Liver (tissue), 8 donors: ENCODE measurements at regions not wholly inside any gene's neighbourhood (a gene's known extent, or its start where the extent isn't known, plus 50 kb on each side); places are given as distances from the start of the nearest gene placed in this dataset.

Experiments
- DNase-seq: peaks from one replicate; pipeline ENCODE4 v3.0.0-alpha.2; 2017; ENCODE audit warnings: low spot score
- H3K27ac ChIP-seq, 2 donors: one replicate each; pipeline ENCODE4 v1.7.0; 2013; ENCODE audit warnings: inconsistent platforms in 2 of 2, low read length in 2 of 2, control low read depth in 1 of 2, low read depth in 1 of 2, mild to moderate bottlenecking in 1 of 2
- H3K27me3 ChIP-seq, 4 donors: one replicate each; pipeline versions ENCODE4 v1.6.1 to v1.7.0; 2013; ENCODE audit warnings: low read length in 3 of 4, inconsistent platforms in 1 of 4, mild to moderate bottlenecking in 1 of 4, moderate library complexity in 1 of 4; ENCODE audit not compliant: control insufficient read depth in 4 of 4, insufficient read depth in 4 of 4
- H3K36me3 ChIP-seq, 4 donors: one replicate each; pipeline versions ENCODE4 v1.6.1 to v1.7.0; 2013; ENCODE audit warnings: low read length in 3 of 4, mild to moderate bottlenecking in 3 of 4, low read depth in 1 of 4, moderate library complexity in 1 of 4; ENCODE audit not compliant: control insufficient read depth in 4 of 4, insufficient read depth in 3 of 4
- H3K4me1 ChIP-seq, 4 donors: one replicate each; pipeline versions ENCODE4 v1.6.1 to v1.7.0; 2013; ENCODE audit warnings: low read length in 3 of 4, mild to moderate bottlenecking in 3 of 4, moderate library complexity in 1 of 4; ENCODE audit not compliant: control insufficient read depth in 4 of 4, insufficient read depth in 4 of 4
- H3K4me3 ChIP-seq, 3 donors: one replicate each; pipeline versions ENCODE4 v1.6.1 to v1.7.0; 2013; ENCODE audit warnings: low read length in 3 of 3, control low read depth in 1 of 3, low read depth in 1 of 3, mild to moderate bottlenecking in 1 of 3
- H3K9ac ChIP-seq, 2 donors: one replicate each; pipeline ENCODE4 v1.7.0; 2013; ENCODE audit warnings: low read length in 2 of 2, mild to moderate bottlenecking in 2 of 2, moderate library complexity in 2 of 2, control low read depth in 1 of 2, low read depth in 1 of 2
- H3K9me3 ChIP-seq, 4 donors: one replicate each; pipeline versions ENCODE4 v1.6.1 to v1.7.0; 2013; ENCODE audit warnings: low read length in 3 of 4; ENCODE audit not compliant: control insufficient read depth in 4 of 4
- ATF3 ChIP-seq: IDR thresholded peaks from 2 replicates; pipeline ENCODE4 v1.6.1; 2016; ENCODE audit warnings: antibody characterized with exemption
- CTCF ChIP-seq: fragments of 150-350 bp; IDR thresholded peaks from 2 replicates; pipeline ENCODE4 v1.5.1; 2017; ENCODE audit warnings: improper control_type of control experiment, low read depth, low read length; ENCODE audit not compliant: missing input control
- EGR1 ChIP-seq, 2 donors: IDR thresholded peaks; 2 replicates each; pipeline ENCODE4 v1.6.1; 2016 to 2018; ENCODE audit warnings: antibody characterized with exemption in 2 of 2, low read depth in 2 of 2
- FOXA1 ChIP-seq: IDR thresholded peaks from 2 replicates; pipeline ENCODE4 v1.6.1; 2016; ENCODE audit warnings: antibody characterized with exemption
- FOXA2 ChIP-seq: IDR thresholded peaks from 2 replicates; pipeline ENCODE4 v1.6.1; 2016; ENCODE audit warnings: antibody characterized with exemption
- GABPA ChIP-seq, 2 donors: IDR thresholded peaks in 1 of 2; conservative IDR thresholded peaks in 1 of 2; 2 replicates each; pipeline ENCODE4 v1.6.1; 2016; ENCODE audit warnings: antibody characterized with exemption in 2 of 2, mild to moderate bottlenecking in 1 of 2, moderate library complexity in 1 of 2
- HNF4A ChIP-seq, 2 donors: conservative IDR thresholded peaks; 2 replicates each; pipeline ENCODE4 v1.6.1; 2016; ENCODE audit warnings: antibody characterized with exemption in 2 of 2, mild to moderate bottlenecking in 2 of 2
- HNF4G ChIP-seq: IDR thresholded peaks from 2 replicates; pipeline ENCODE4 v1.6.1; 2016; ENCODE audit warnings: antibody characterized with exemption
- JUND ChIP-seq, 2 donors: IDR thresholded peaks; 2 replicates each; pipeline ENCODE4 v1.6.1; 2016; ENCODE audit warnings: antibody characterized with exemption in 2 of 2
- MAX ChIP-seq: IDR thresholded peaks from 2 replicates; pipeline ENCODE4 v1.6.1; 2016; ENCODE audit warnings: antibody characterized with exemption
- NR2F2 ChIP-seq: IDR thresholded peaks from 2 replicates; pipeline ENCODE4 v1.6.1; 2016; ENCODE audit warnings: antibody characterized with exemption
- RAD21 ChIP-seq, 2 donors: IDR thresholded peaks; 2 replicates each; pipeline ENCODE4 v1.6.1; 2016; ENCODE audit warnings: antibody characterized with exemption in 2 of 2, mild to moderate bottlenecking in 2 of 2
- RXRA ChIP-seq, 2 donors: IDR thresholded peaks; 2 replicates each; pipeline ENCODE4 v1.6.1; 2017 to 2018; ENCODE audit warnings: antibody characterized with exemption in 2 of 2, mild to moderate bottlenecking in 1 of 2
- TAF1 ChIP-seq: conservative IDR thresholded peaks from 2 replicates; pipeline ENCODE4 v1.6.1; 2016; ENCODE audit warnings: antibody characterized with exemption, mild to moderate bottlenecking
- YY1 ChIP-seq: IDR thresholded peaks from 2 replicates; pipeline ENCODE4 v1.6.1; 2016; ENCODE audit warnings: antibody characterized with exemption, mild to moderate bottlenecking
- ZBTB33 ChIP-seq: IDR thresholded peaks from 2 replicates; pipeline ENCODE4 v1.6.1; 2016; ENCODE audit warnings: antibody characterized with exemption
- WGBS: extraction: QIAGEN DNeasy Blood & Tissue Kit; methylation state at CpG from one replicate; pipeline ENCODE4 v1.1.7; 2013; 5-methylcytosine and 5-hydroxymethylcytosine counted together
- donor health status: healthy.
- donor health status: healthy.
- donor health status: healthy.
- donor health status: healthy.
- donor health status: healthy.

GRCh38 chr10:78321500-78321899, 287.8 kb downstream of the RPS24 start (continued):
- TF ChIP-seq RAD21 (IDR thresholded peaks at IDR 0.05): no peak
- no peak for TF ChIP-seq TAF1
- TF ChIP-seq ZBTB33: no peak
- no peak for TF ChIP-seq HNF4G
- no peak for TF ChIP-seq FOXA2
- TF ChIP-seq FOXA1: no peak
- TF ChIP-seq YY1: no peak
- no peak for TF ChIP-seq JUND (IDR thresholded peaks at IDR 0.05)

GRCh38 chr10:78326372-78326771, 292.7 kb downstream of the RPS24 start:
- Histone ChIP-seq H3K4me1 (no peaks in the 10 kb centered on the region), H3K27ac (no peak overlapping the region), H3K9me3 (peaks cover 0 to 16% (median 1%) of the 10 kb centered on the region in 4 donors), H3K9ac (no peak overlapping the region), H3K36me3 (no peaks in the 10 kb centered on the region), H3K4me3 (no peak overlapping the region), H3K27me3 (no peaks in the 10 kb centered on the region)
- TF ChIP-seq HNF4A (conservative IDR thresholded peaks at IDR 0.05): no peak
- no peak for TF ChIP-seq FOXA2
- TF ChIP-seq CTCF: no peak
- no peak for TF ChIP-seq RXRA (IDR thresholded peaks at IDR 0.05)
- TF ChIP-seq YY1: no peak
- no peak for TF ChIP-seq EGR1 (IDR thresholded peaks at IDR 0.05; ENCODE audit: low read depth in 2 of 2)
- TF ChIP-seq ATF3: no peak
- no peak for TF ChIP-seq NR2F2
- no peak for TF ChIP-seq ZBTB33
- no peak for TF ChIP-seq JUND (IDR thresholded peaks at IDR 0.05)
- no peak for TF ChIP-seq HNF4G
- no peak for TF ChIP-seq FOXA1
- no peak for TF ChIP-seq RAD21 (IDR thresholded peaks at IDR 0.05)
- no peak for TF ChIP-seq MAX
- TF ChIP-seq GABPA (IDR thresholded peaks at IDR 0.05 in 1 of 2, conservative IDR thresholded peaks at IDR 0.05 in 1 of 2): no peak
- no peak for DNase-seq
- WGBS: 90% methylated on average over 1 of the region's 1 CpG
